GM19239 (cell line): ENCODE measurements at regions not wholly inside any gene's neighbourhood (a gene's known extent, or its start where the extent isn't known, plus 50 kb on each side); places are given as distances from the start of the nearest gene placed in this dataset.

Experiments
- DNase-seq: peaks from one replicate; pipeline ENCODE4 v3.0.0; 2011; ENCODE audit warnings: low spot score; ENCODE audit not compliant: insufficient read length
- FAIRE-seq: peaks from 2 replicates; lab custom pipeline; 2011; peaks lifted over from hg19 to GRCh38; lab: Jason Lieb, UNC

DNA sequence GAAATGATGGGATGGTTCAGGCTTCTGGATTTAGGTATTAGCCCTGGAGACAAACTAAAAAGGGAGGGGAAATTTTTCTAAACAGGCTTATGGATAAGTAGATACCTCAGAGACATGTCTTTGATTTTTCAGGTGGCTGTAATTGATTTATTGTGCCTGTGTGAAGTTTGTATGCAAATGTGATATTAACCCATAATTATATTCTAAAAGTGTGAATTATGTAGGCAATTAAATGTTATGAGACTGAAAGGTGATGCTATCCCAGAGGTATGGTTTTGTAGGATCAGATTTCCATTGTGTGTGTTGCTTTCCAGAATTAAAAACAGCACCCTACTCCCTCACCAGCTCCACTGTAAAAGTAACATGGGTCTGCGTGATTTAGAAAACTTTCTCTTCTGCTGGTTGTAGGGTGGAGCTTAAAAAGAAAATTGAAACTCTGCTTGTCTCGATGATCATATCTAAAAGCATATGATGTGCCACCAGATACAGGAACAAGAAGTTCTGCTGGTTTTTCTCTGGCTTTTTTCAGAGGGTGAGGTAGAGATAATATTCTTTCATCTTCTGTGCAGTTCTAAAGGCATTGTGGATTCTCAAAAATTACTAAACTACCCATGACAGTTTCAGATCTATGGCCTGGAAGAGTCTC, 71.8 kb upstream of the TAF11L2 start:
- peak; percentile 82 for FAIRE-seq

DNA sequence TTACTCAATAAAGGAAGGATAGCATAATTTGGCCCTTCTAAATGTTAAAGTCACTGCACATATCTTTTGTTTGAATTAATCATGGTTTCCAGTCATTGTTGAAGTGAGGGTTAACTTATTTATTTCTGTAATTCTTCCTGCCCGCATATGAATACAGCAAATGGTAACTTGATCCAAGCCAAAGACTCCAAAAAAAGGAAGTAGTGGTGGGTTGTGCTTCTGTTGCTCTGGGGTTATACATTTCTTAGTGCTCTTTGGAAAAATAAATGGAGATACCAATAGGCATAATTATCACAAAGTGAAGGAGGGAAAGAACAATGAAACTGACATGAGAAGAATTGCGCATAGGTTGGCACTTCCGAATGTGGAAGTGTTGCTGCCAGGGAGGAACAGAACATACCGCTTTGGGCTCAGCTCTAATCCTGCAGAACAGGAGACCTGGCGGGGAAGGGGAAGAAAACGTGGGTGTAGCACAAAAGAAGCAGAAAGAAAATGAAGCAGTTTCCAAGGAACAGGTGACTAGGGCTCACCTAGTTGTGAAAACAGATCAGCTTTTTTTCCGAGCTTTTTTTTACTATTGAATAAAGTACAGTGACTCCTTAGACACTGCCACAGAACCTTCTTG, 69.7 kb upstream of the TAF11L2 start:
- no peak for FAIRE-seq
- DNase-seq: no peak

More for the DNA sequence above, 71.8 kb upstream of the TAF11L2 start:
- DNase-seq: no peak

DNA sequence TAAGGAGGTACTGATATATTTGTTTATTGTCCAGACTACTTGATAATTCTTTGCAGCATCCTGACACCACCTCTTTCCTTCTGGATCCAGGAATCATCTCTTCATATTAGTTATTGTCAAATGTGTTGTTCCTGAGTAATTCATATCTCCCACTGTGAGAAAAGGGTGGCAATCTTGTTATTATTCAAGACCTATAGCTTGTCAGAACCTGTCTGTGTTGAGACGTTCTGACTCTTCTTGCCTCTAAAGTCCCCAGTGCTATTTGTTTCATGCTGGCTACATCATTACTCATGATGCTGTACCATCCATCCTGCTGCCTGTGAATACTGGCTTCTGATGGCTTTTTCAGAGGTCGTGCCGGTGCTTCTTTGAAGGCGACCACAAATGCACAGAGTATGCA, 68.7 kb upstream of the TAF11L2 start:
- FAIRE-seq (no peak), DNase-seq (no peak)

DNA sequence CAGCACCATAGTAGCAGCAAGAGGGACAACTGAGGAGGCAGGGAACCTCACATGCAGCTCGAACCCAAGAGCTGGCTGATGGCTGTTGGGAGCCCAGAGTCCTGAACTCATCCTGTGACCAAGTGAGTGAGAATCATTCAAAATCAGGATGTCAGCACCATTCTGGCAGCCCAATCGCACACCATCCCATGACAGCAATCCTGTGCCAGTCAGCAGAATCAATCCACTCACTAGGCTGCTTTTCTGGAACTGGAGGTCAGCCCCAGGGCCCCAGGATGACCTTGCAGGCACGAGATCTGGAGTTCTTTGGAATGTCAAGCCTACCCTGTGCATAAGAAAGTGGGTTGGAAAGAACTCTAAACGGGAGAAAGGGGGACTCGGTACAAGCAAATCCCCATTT, 67.8 kb upstream of the TAF11L2 start:
- no peak for DNase-seq
- FAIRE-seq: no peak

DNA sequence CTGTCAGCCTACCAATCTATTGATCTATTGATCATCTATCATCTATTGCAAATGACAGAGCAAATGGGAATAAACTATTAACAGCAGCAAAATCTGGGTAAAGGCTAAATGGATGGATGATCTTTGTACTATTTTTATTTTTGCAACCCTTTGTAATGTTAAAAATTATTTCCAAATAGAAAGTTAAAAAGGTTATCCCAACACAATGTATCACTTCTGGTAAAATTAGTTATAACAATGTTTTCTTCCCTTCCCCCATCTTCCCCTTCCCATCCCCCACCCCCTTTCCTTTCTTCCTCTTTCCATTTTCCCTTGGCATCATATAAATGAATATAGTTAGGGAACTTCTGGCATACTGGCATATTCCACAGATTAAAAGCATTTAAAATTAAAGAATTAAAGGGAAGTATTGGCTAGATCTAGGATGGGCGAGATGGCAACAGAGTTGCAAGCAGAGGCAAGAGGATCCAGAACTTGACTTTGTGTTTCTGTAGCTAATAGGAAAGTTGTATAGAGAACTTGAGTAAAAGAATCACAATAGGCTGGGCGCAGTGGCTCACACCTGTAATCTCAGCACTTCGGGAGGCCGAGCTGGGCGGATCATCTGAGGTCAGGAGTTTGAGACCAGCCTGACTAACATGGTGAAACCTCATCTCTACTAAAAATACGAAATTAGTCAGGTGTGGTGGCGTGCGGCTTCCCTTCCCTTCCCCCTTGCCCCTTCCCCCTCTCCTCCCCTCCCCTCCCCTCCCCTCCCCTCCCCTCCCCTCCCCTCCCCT, 66.6 kb upstream of the TAF11L2 start:
- FAIRE-seq: no peak
- no peak for DNase-seq

DNA sequence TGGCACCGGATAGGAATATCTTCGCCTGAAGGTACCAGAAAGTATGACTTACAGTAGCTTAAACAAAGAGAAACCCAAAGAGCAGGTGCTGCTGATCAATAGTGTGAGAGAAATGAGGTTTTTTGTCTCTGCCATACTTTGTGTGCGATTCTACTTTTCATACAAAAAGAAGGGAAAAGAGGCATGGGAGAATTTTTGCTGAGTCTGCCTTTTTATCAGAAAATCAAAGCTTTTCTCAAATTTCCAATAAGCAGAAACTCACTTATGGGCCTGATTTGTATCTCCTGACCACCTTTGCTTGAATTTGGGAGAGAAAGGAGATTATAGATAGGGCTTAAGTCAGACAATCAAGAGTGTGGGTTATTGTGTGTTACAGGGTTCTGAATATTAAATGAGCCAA, 65.5 kb upstream of the TAF11L2 start:
- DNase-seq (no peak), FAIRE-seq (no peak)

DNA sequence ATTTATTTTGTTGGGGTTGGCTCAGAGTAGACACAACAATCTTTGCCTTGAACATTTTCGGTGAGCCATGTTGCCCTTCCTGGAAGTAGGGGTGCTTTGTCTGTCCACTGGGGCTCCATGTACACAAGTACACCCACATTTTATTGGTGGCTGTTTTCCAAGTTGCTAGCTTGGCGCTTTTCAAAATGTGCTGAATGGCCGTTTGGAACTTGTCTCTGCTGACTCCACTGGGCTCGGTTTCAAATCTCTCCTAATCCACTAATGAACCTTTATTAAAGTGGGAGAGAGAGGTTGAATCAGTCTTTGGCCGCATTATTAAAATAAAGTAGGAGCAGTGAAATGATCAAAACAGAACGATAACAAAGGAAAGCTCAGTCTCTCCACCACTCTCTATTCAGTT, 64.6 kb upstream of the TAF11L2 start:
- DNase-seq (no peak), FAIRE-seq (no peak)

DNA sequence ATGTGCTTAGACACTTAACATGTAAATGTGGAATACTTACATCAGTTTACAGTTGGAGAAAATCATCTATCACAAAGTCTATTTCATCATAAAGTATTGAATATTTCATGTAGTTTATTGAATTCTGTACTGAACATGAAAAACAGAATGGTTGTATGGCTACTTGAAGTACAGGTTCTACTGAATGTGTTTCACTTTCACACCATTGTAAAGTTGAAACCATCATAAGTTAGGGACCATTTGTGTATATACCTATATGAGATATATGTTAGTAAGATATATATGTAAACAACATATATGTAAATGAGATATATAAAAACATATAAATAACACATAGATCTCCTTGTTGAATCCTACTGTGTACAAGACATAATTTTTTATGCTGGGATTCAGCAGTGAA, 63.0 kb upstream of the TAF11L2 start:
- DNase-seq (no peak), FAIRE-seq (no peak)

DNA sequence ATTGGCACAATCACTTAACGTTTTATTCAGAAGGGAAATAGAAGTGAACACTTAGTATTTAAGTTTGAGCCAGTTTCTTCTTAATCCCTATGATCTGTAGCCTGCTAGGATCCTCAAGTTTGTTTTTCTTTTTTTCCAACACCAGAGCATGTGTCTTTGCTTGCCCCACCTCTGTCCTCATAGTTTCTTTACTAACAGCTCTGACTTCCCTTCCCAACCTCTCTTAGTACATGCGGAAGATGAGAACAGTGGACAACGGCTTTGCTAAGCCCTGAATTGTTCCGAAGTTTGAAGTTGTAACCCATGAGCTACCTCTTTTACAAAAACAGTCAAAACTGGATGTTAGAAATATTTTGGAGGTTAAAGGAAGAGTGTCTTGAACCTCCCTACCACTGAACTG, 61.7 kb upstream of the TAF11L2 start:
- DNase-seq (no peak), FAIRE-seq (peak; percentile 40)

DNA sequence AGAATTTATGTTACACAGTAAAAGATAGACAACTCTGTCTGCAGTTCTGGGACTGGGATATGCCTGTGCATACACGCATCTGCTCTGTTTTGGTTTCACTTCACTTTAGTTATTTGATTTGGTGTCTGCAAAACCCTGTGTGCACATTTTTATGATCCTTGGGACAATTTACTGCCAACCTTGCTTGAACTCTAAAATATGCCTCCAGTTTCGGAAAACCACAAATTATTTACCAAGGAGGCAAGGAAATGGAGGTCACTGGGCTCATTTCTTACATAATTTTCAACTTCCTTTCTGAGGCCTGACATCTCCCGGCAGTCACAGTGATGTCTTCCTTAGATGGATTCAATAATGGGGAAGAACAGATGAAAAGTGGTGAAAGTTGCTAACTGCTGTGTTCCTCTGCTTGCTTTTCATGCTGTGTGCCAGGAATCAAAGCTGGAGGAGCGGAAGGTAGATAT, 61.2 kb upstream of the TAF11L2 start:
- DNase-seq (no peak), FAIRE-seq (peak; percentile 66)

DNA sequence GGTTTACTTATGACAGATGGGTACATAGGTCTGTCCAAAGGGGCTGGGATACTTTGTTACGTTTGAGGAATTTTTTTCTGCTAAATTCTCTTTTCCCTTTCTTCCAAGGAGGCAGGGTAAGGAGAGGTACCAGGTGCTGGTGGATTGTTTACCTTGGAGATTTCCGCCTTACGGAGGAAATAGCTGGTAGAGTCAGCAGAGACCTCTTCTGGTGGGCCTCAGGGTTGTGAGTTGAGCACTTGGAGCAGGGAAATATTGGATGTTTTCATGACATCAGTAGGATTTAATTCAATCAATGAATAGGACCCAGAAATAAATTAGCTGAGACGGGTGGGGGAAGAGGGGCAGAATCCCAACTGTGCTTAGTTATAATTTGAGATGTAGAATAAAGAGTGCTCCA, 60.0 kb upstream of the TAF11L2 start:
- no peak for FAIRE-seq

DNA sequence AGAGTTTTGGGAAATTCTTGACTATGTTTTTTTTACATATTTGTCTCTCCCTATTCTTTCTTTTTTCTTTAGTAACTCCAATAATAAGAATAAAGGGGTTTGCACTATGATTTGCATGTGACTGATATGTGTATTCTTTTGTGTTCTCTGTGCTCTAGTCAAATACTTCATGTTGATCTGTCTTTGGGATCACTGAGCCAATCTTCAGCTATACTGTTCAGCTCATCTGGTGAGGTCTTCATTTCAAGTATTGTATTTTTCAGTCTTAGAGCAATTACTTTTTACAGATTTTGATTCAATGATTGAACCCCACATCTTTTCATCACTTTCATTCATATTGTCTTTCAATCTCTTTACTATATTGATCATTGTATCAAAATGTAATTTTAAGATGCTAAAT, 58.1 kb upstream of the TAF11L2 start:
- DNase-seq (no peak), FAIRE-seq (no peak)

More for the DNA sequence above, 60.0 kb upstream of the TAF11L2 start:
- DNase-seq: no peak

DNA sequence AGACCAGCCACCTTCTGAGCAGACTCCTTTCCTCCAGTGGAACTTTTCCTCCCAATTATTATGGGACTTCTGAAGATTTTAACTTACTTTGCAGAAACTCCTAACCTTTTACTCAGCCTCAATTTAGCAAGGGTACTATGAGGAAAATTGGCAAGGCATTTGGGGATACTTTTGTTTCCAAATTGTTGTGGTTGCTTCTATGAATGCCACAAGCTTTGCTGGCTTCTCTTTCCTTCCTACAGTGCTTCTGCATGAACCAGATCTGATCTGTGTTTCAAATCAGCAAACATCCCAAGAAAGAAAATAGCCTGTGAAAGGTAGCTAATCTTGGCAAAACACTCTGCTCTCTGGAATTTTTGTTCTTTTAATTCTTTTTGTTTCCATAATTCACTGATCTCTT, 57.3 kb upstream of the TAF11L2 start:
- FAIRE-seq (no peak), DNase-seq (no peak)

DNA sequence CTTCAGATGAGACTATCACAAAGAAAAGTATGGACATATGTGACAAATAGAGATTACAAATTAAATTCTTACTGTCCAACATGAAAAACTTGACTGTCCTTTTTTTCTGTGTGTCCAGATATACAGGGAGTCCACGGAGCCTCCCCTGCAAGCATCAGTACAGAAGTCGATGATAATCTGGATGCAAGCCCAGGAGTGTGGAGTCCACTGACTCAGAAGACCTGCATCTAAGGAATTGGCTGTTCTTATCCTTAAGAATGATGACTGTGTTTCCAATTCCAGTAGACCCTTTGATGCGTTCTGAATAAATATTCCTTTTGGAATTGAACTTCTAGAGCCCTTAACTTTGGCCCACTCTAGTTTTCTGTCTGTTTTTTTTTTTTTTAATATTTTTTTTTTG, 56.7 kb upstream of the TAF11L2 start:
- DNase-seq (no peak), FAIRE-seq (no peak)

DNA sequence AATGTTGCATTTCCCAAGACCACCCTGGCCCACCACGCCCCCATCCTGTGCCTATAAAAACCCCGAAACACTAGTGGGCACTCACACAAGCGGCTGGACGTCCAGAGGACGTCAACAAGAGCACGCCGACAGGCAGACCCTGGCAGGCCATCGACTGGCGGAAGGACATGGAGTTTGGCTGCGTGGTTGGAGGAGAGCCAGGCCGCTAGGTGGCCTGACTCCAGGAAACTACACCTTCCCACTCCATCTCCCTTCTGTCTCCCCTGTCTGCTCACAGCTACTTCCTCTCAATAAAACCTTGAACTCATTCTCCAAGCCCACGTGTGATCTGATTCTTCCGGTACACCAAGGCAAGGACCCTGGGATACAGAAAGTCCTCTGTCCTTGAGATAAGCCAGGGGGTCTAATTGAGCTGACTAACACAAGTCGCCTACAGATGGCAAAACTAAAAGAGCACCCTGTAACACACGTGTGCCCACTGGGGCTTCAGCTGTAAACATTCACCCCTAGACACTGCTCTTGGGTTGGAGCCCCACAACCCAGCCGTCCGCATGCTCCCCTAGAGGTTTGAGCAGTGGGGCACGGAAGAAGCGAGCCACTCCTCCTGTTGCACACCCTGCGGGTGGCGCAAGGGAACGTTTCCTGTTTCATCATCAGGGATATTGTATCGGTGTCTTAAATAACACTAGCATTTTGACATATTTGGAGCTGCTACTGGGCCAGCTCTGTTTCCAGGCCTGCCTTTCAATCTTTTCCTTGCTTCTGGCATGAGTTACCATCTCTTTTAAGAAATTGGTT, 54.5 kb upstream of the TAF11L2 start:
- DNase-seq: no peak
- FAIRE-seq: no peak

DNA sequence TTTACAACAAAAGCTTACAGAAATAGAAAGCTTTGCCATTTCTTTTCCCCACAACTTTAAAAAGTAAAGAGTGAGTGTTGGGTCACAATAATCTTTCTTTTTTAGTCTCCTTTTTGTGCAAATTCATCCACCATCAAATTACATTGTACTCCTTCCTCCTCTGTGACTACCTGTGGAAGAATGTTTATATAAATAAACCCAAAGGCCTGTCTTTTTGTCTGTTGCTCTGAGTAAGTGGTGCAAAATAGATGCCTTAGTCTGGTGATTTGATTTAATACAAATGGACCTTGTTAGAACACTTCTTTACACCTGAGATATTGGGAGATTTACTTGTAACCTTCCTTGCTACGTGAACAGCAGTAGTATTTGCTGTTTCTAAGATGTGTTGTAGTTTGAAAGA, 53.5 kb upstream of the TAF11L2 start:
- DNase-seq (no peak), FAIRE-seq (no peak)

DNA sequence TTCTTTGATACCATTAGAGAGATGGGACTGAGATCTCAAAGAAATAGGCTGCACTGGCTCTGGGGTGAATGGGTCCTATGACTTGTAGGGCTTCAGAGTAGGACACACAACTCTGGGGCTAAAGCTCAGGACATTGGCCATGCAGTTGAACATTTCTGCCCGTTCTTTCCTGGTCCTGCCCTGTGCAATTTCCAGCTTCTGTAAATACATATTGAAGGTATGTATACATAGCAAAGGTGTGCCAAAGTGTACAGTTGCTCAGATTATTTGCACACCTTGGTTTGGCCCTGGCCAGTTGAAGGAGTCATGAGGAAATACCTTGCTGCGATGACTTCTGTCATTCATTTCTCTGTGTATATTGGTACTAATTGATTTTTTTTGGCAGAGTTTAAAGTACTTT, 52.8 kb upstream of the TAF11L2 start:
- DNase-seq: no peak

More for the DNA sequence above, 52.8 kb upstream of the TAF11L2 start:
- FAIRE-seq: no peak
